ENCODE measurements at regions not wholly inside any gene's neighbourhood (a gene's known extent, or its start where the extent isn't known, plus 50 kb on each side); places are given as distances from the start of the nearest gene placed in this dataset.

DNA sequence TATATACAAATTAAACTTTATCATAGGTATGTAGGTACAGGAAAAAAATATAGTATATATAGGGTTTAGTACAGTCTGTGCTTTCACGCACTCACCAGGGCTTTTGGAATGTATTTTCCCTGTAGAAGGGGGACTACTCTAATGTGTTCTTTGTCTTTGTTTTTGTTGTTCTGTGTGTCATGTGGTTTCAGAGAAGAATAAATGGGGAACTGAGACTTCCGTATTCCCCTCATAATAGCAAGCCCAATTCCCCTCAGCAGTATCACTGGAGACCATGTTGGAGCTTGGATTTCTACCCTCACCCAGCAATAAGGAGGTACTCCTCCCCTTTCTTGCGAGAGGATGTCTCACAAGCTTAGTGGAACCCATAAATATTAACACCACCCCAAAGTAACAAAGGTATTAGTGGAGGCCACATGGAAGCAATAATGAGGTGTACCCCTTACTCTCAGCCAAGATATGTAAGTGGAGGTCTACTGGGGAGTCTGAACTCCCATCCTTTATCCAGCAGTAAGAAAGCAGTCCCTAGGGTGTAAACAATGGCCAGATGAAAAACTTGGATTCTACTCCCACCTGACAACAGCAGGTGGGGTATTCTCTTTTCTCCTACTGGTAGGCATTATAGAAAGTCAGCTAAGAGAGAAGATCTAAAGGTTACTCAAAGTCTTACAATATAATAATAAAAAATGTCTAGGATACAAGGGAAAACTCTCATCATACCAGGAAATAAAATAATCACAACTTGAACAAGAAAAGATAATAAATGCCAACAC is 805.4 kb upstream of the GALNTL6 start:
- Histone ChIP-seq H3K27me3 (no peaks in the 10 kb centered on the region), H3K36me3 (no peaks in the 10 kb centered on the region), H3K27ac (no peak overlapping the region), H3K4me3 (ENCODE audit: low read depth in 1 of 2, low read length in 1 of 2) (no peak overlapping the region), H3K4me1 (ENCODE audit: control insufficient read depth in 1 of 2, insufficient read depth in 1 of 2, low read depth in 1 of 2, low read length in 1 of 2) (no peaks in the 10 kb centered on the region), H3K9me3 (no peaks in the 10 kb centered on the region)
- TF ChIP-seq, protein P1, sequence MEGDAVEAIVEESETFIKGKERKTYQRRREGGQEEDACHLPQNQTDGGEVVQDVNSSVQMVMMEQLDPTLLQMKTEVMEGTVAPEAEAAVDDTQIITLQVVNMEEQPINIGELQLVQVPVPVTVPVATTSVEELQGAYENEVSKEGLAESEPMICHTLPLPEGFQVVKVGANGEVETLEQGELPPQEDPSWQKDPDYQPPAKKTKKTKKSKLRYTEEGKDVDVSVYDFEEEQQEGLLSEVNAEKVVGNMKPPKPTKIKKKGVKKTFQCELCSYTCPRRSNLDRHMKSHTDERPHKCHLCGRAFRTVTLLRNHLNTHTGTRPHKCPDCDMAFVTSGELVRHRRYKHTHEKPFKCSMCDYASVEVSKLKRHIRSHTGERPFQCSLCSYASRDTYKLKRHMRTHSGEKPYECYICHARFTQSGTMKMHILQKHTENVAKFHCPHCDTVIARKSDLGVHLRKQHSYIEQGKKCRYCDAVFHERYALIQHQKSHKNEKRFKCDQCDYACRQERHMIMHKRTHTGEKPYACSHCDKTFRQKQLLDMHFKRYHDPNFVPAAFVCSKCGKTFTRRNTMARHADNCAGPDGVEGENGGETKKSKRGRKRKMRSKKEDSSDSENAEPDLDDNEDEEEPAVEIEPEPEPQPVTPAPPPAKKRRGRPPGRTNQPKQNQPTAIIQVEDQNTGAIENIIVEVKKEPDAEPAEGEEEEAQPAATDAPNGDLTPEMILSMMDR (IDR thresholded peaks at IDR 0.05): no peak

DNA sequence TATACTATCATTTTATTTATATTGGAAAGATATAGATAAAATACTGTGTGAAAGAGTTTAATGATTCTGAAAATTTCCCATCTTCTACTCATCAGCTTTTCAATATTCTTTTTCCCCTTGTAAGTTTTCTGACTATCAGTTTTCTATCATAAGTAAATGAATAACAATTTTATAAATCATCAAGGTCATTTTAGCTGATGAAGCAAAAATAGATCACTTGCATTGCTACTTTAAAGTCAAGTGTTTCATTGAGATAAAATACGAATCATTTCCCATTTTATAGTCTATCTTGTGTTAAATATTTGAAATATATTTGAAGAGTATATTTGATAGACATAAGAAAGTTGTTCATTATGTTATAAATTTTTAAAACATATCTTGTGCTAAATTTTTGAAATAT is 811.0 kb upstream of the GALNTL6 start:
- H3K4me3 ChIP-seq (ENCODE audit: low read depth in 1 of 2, low read length in 1 of 2): no peak overlapping the region
- H3K27me3 ChIP-seq: no peaks in the 10 kb centered on the region
- no peaks in the 10 kb centered on the region for H3K9me3 ChIP-seq
- TF ChIP-seq, protein P1 (IDR thresholded peaks at IDR 0.05): no peak
- no peaks in the 10 kb centered on the region for H3K4me1 ChIP-seq (ENCODE audit: control insufficient read depth in 1 of 2, insufficient read depth in 1 of 2, low read depth in 1 of 2, low read length in 1 of 2)
- no peak overlapping the region for H3K27ac ChIP-seq
- H3K36me3 ChIP-seq: no peaks in the 10 kb centered on the region

DNA sequence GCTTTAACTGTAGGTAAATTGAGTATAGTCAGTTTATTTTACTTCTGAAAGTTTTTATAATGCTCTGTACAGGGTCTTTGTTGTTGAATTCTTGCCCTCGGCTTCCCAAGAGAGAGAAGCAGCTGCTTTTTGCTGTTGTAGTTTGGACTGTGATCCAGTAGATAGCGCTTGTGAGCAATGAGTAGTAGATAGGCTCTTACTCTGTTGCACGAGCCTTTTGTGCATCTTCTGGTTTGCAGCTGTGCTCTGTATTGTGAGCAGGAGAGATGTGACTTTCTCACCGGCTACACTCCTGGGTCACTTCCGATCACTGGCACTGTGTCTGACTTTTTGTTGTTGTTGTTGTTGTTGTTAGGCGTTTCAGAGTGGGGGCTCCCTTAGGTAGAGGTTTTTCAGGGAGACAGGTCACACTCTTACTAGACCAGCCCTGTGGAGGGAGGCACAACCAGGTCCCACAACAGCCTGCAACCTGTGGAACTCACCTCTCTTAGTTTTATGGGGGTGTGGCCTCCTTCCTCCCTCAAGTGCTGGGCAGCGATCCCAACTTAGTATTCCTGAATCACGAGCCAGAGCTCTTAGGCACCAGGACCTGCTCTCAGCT is 822.1 kb upstream of the GALNTL6 start:
- no peak overlapping the region for H3K27ac ChIP-seq
- no peaks in the 10 kb centered on the region for H3K27me3 ChIP-seq
- no peaks in the 10 kb centered on the region for H3K4me1 ChIP-seq (ENCODE audit: control insufficient read depth in 1 of 2, insufficient read depth in 1 of 2, low read depth in 1 of 2, low read length in 1 of 2)
- H3K4me3 ChIP-seq (ENCODE audit: low read depth in 1 of 2, low read length in 1 of 2): no peak overlapping the region
- TF ChIP-seq, protein P1 (IDR thresholded peaks at IDR 0.05): no peak
- no peaks in the 10 kb centered on the region for H3K9me3 ChIP-seq
- H3K36me3 ChIP-seq: no peaks in the 10 kb centered on the region

DNA sequence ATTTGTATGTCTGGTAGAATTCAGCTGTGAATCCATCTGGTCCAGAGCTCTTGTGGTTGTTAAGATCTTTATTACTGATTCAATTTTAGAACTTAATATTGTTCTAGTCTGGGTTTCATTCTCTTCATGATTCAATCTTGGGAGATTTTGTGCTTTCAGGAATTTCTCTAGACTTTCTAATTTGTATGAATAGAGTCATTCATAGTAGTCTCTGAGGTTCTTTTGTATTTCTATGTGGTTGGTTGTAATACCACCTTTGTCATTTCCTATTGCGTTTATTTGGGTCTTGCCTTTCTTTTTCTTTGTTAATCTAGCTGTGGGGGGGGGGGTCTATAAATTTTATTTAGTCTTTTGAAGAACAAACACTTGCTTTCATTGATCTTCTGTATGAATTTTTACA is 824.8 kb upstream of the GALNTL6 start:
- Histone ChIP-seq H3K36me3 (no peaks in the 10 kb centered on the region), H3K27me3 (no peaks in the 10 kb centered on the region), H3K27ac (no peak overlapping the region), H3K9me3 (no peaks in the 10 kb centered on the region), H3K4me1 (ENCODE audit: control insufficient read depth in 1 of 2, insufficient read depth in 1 of 2, low read depth in 1 of 2, low read length in 1 of 2) (no peaks in the 10 kb centered on the region), H3K4me3 (ENCODE audit: low read depth in 1 of 2, low read length in 1 of 2) (no peak overlapping the region)
- TF ChIP-seq, protein P1 (IDR thresholded peaks at IDR 0.05): no peak

DNA sequence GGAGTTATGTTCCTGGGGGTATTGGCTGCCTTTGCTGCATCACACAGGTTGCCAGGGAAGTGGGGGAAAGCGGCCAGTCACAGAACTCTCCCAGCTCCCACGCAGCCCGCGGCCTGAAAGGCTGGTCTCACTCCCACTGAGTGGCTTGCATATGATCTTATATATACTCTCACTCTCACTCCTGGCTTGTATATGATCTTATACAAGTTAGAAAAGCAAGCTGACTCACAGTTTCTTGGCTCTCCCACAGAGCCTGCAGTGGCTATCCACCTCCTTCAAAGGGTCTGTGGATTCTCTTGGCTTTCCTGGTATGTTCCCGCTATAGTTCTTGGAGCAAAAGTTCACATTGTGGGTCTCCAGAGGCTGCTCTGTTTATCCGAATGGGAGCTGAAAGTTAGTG is 833.5 kb upstream of the GALNTL6 start:
- no peaks in the 10 kb centered on the region for H3K4me1 ChIP-seq (ENCODE audit: control insufficient read depth in 1 of 2, insufficient read depth in 1 of 2, low read depth in 1 of 2, low read length in 1 of 2)
- H3K4me3 ChIP-seq (ENCODE audit: low read depth in 1 of 2, low read length in 1 of 2): no peak overlapping the region
- TF ChIP-seq, protein P1 (IDR thresholded peaks at IDR 0.05): no peak
- H3K27me3 ChIP-seq: no peaks in the 10 kb centered on the region
- H3K36me3 ChIP-seq: no peaks in the 10 kb centered on the region
- no peak overlapping the region for H3K27ac ChIP-seq
- H3K9me3 ChIP-seq: no peaks in the 10 kb centered on the region
